SU-DHL-6 (cell line): ENCODE measurements at regions not wholly inside any gene's neighbourhood (a gene's known extent, or its start where the extent isn't known, plus 50 kb on each side); places are given as distances from the start of the nearest gene placed in this dataset.

Experiments
- H2AFZ ChIP-seq: fragments of 200-600 bp; sonication (generic); 2 replicates; pipeline ENCODE4 v1.6.1; 2014; ENCODE audit warnings: low read depth, mild to moderate bottlenecking, moderate library complexity, mixed read lengths, antibody characterized with exemption, low read length; ENCODE audit not compliant: severe bottlenecking
- H3F3A ChIP-seq: fragments of 200-600 bp; shearing (Covaris generic); 2 replicates; pipeline ENCODE4 v1.6.0; 2016; ENCODE audit warnings: antibody characterized with exemption, mild to moderate bottlenecking; ENCODE audit not compliant: insufficient read depth
- H3K27ac ChIP-seq: fragments of 200-600 bp; sonication (generic); 2 replicates; pipeline ENCODE4 v1.5.1; 2016; ENCODE audit warnings: low read depth, mild to moderate bottlenecking, low read length, moderate library complexity, mixed read lengths
- H3K27me3 ChIP-seq: fragments of 200-600 bp; sonication (generic), shearing (Covaris generic); 2 replicates; pipeline ENCODE4 v1.6.0; 2014; ENCODE audit warnings: mild to moderate bottlenecking, low read length
- H3K36me3 ChIP-seq: fragments of 200-600 bp; sonication (generic); 2 replicates; pipeline ENCODE4 v1.6.1; 2014; ENCODE audit warnings: mild to moderate bottlenecking, low read length, mixed read lengths
- H3K4me2 ChIP-seq: fragments of 300-600, 200-600 bp; shearing (Covaris generic), sonication (generic); 2 replicates; pipeline ENCODE4 v1.6.0; 2014; ENCODE audit warnings: low read length, low read depth, mild to moderate bottlenecking; ENCODE audit not compliant: poor library complexity, severe bottlenecking
- H3K4me3 ChIP-seq: fragments of 200-600 bp; sonication (generic); 2 replicates; pipeline ENCODE4 v1.5.1; 2014; ENCODE audit warnings: antibody characterized with exemption, low read length, mild to moderate bottlenecking, mixed read lengths; ENCODE audit not compliant: insufficient read depth, poor library complexity, severe bottlenecking
- H3K79me2 ChIP-seq: fragments of 200-600 bp; sonication (generic); 2 replicates; pipeline ENCODE4 v1.6.1; 2014; ENCODE audit warnings: mild to moderate bottlenecking, low read length, moderate library complexity; ENCODE audit not compliant: insufficient read depth
- H3K9ac ChIP-seq: fragments of 200-600 bp; sonication (generic); 2 replicates; pipeline ENCODE4 v1.7.0; 2014; ENCODE audit warnings: mild to moderate bottlenecking, low read length
- H3K9me2 ChIP-seq: fragments of 200-600 bp; sonication (generic); replicated peaks from 2 replicates; pipeline ENCODE4 v1.6.1; 2014; ENCODE audit warnings: low read length; ENCODE audit not compliant: insufficient read depth
- H3K9me3 ChIP-seq: fragments of 200-600 bp; sonication (generic); 2 replicates; pipeline ENCODE4 v1.6.1; 2014; ENCODE audit warnings: low read length, mixed read lengths; ENCODE audit not compliant: insufficient read depth
- H4K20me1 ChIP-seq: fragments of 200-600 bp; sonication (generic); 2 replicates; pipeline ENCODE4 v1.6.1; 2014; ENCODE audit warnings: low read depth, mild to moderate bottlenecking, antibody characterized with exemption, low read length, moderate library complexity, mixed read lengths
- CTCF ChIP-seq: fragments of 200-600 bp; sonication (generic); IDR thresholded peaks from one replicate; pipeline ENCODE4 v1.5.1; 2017; ENCODE audit warnings: antibody characterized with exemption, mild to moderate bottlenecking, low read length, moderate library complexity; ENCODE audit not compliant: insufficient read depth, poor library complexity, severe bottlenecking
- EZH2phosphoT487 ChIP-seq: fragments of 200-600 bp; sonication (generic), shearing (Covaris generic); conservative IDR thresholded peaks from 2 replicates; pipeline ENCODE4 v1.6.1; 2018; ENCODE audit warnings: mild to moderate bottlenecking, antibody characterized with exemption, low read length, moderate library complexity, mixed read lengths

- no peak overlapping the region for H3K9ac ChIP-seq
- no peak overlapping the region for H3K4me3 ChIP-seq
- no peaks in the 10 kb centered on the region; the same call in 1 of the 2 replicates for H3K27me3 ChIP-seq
- H3K79me2 ChIP-seq = no peaks in the 10 kb centered on the region
- H3K9me2 ChIP-seq = no peaks in the 10 kb centered on the region
- H3F3A ChIP-seq = no peaks in the 10 kb centered on the region
- H4K20me1 ChIP-seq = no peaks in the 10 kb centered on the region
- H3K27ac ChIP-seq = no peak overlapping the region
- TF ChIP-seq CTCF (no peak), EZH2phosphoT487 (no peak)
- H2AFZ ChIP-seq = no peak overlapping the region
- no peak overlapping the region for H3K4me2 ChIP-seq
- no peaks in the 10 kb centered on the region for H3K36me3 ChIP-seq
- H3K9me3 ChIP-seq = peaks cover 6% of the 10 kb centered on the region; the same call in 1 of the 2 replicates
These were observed 287.4 kb upstream of the FOXK1 start for GRCh38 chr7:4394736-4395135.

GRCh38 chr7:4399121-4399520 lies 283.0 kb upstream of the FOXK1 start:
- H2AFZ ChIP-seq = no peak overlapping the region
- H3K36me3 ChIP-seq = no peaks in the 10 kb centered on the region
- no peak for TF ChIP-seq CTCF
- no peak for TF ChIP-seq EZH2phosphoT487
- no peaks in the 10 kb centered on the region for H3K9me3 ChIP-seq
- H4K20me1 ChIP-seq = no peaks in the 10 kb centered on the region
- no peak overlapping the region for H3K9ac ChIP-seq
- no peak overlapping the region for H3K4me2 ChIP-seq
- no peak overlapping the region for H3K4me3 ChIP-seq
- no peaks in the 10 kb centered on the region for H3K9me2 ChIP-seq
- H3K27ac ChIP-seq = no peak overlapping the region
- no peaks in the 10 kb centered on the region; the same call in 1 of the 2 replicates for H3K27me3 ChIP-seq
- H3F3A ChIP-seq = no peaks in the 10 kb centered on the region
- no peaks in the 10 kb centered on the region for H3K79me2 ChIP-seq

GRCh38 chr7:4399596-4399995 lies 282.5 kb upstream of the FOXK1 start:
- no peaks in the 10 kb centered on the region for H3K9me2 ChIP-seq
- H3K79me2 ChIP-seq = no peaks in the 10 kb centered on the region
- no peaks in the 10 kb centered on the region for H3F3A ChIP-seq
- H3K36me3 ChIP-seq = no peaks in the 10 kb centered on the region
- no peak overlapping the region for H3K9ac ChIP-seq
- H3K27me3 ChIP-seq = no peaks in the 10 kb centered on the region
- peaks cover 4% of the 10 kb centered on the region; the same call in 1 of the 2 replicates for H3K9me3 ChIP-seq
- no peak overlapping the region for H3K4me2 ChIP-seq
- no peak overlapping the region for H3K4me3 ChIP-seq
- H4K20me1 ChIP-seq = no peaks in the 10 kb centered on the region
- no peak overlapping the region for H2AFZ ChIP-seq
- no peak for TF ChIP-seq CTCF
- TF ChIP-seq EZH2phosphoT487 = no peak
- no peak overlapping the region for H3K27ac ChIP-seq
